ENCODE measurements at regions not wholly inside any gene's neighbourhood (a gene's known extent, or its start where the extent isn't known, plus 50 kb on each side); places are given as distances from the start of the nearest gene placed in this dataset.
"Not testable (repeated sequence)": the region's sequence is repeated elsewhere in the genome, so short reads cannot be mapped to it uniquely, and the experiment has no call there.

DNA sequence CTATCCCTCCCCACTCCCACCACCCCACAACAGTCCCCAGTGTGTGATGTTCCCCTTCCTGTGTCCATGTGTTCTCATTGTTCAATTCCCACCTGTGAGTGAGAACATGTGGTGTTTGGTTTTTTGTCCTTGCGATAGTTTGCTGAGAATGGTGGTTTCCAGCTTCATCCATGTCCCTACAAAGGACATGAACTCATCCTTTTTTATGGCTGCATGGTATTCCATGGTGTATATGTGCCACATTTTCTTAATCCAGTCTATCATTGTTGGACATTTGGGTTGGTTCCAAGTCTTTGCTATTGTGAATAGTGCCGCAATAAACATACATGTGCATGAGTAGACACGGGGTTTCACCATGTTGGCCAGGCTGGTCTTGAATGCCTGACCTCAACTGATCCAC is 109.8 kb downstream of the USP22 start:
- TF ChIP-seq, protein P1, sequence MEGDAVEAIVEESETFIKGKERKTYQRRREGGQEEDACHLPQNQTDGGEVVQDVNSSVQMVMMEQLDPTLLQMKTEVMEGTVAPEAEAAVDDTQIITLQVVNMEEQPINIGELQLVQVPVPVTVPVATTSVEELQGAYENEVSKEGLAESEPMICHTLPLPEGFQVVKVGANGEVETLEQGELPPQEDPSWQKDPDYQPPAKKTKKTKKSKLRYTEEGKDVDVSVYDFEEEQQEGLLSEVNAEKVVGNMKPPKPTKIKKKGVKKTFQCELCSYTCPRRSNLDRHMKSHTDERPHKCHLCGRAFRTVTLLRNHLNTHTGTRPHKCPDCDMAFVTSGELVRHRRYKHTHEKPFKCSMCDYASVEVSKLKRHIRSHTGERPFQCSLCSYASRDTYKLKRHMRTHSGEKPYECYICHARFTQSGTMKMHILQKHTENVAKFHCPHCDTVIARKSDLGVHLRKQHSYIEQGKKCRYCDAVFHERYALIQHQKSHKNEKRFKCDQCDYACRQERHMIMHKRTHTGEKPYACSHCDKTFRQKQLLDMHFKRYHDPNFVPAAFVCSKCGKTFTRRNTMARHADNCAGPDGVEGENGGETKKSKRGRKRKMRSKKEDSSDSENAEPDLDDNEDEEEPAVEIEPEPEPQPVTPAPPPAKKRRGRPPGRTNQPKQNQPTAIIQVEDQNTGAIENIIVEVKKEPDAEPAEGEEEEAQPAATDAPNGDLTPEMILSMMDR (IDR thresholded peaks at IDR 0.05), result not testable (repeated sequence)
- not testable (repeated sequence) for TF ChIP-seq ZFX (IDR thresholded peaks at IDR 0.05; ENCODE audit: borderline replicate concordance)
